GM18511 (cell line): ENCODE measurements at regions not wholly inside any gene's neighbourhood (a gene's known extent, or its start where the extent isn't known, plus 50 kb on each side); places are given as distances from the start of the nearest gene placed in this dataset.
"Not testable (repeated sequence)": the region's sequence is repeated elsewhere in the genome, so short reads cannot be mapped to it uniquely, and the experiment has no call there.

Experiments used
- ATAC-seq: cut with Tn5 transposase; IDR thresholded peaks from one replicate; pipeline ENCODE4 v1.9.1; 2021; ENCODE audit warnings: mild to moderate bottlenecking, moderate library complexity; ENCODE audit not compliant: unreplicated experiment

DNA sequence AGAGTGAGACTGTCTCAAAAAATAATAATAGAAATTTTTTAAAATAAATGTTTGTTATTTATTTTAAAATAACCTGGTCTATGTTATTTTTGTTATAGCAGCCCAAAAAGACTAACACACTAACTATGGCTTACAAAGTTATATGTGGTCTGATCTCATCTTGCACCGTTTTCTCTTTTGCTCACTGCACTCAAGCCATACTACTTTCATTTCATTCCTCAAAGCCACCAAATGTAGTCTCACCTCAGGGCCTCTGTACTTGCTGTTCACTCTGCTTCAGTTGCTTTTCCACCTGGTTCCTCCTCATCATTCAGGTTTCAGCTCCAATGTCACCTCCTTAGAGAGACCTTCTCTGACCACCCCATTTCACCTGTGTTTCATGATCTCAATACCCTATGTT, 55.2 kb upstream of the MDM1 start:
- no peak for ATAC-seq

DNA sequence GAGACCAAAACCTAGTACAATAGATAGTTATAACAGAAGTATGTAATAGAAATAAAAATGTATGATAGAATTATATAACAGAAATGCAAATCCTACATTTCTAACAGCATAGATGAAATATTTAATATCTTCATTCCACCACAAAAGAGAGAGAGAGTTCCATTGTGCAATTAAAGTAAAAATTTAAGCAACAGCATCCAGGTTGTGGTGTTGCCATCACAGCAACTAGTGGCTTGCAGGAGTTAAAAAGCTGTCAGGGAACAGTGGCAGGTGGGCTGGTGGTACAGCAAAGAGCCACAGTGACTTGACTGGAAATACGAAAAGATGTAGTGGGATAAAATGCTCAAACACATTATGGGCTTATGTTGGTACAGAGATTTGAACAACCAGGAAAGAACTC, 57.1 kb upstream of the MDM1 start:
- ATAC-seq = no peak

- ATAC-seq = no peak
These were observed 59.8 kb upstream of the MDM1 start for GRCh38 chr12:68391937-68392336.

- ATAC-seq = no peak
These were observed 60.2 kb upstream of the MDM1 start for GRCh38 chr12:68392376-68392775.

DNA sequence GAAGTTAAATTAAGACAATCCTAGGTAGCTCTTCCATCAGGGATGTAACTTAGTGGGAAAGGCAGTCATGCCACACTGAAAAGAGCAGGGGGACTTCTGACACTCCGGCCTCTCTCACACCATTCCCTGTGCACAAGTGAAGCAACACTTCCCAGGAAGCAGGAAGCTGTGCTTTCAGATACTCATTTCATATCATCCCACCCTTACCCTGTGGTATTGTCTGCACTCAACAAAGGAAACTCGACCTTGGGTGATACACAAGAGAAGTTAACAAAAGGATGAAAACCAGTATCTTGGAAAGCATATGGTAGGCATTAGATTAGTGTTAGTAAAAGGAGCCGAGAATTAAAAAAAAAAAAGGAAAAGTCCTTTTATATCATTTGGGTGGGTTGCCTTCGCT, 61.3 kb upstream of the MDM1 start:
- no peak for ATAC-seq

DNA sequence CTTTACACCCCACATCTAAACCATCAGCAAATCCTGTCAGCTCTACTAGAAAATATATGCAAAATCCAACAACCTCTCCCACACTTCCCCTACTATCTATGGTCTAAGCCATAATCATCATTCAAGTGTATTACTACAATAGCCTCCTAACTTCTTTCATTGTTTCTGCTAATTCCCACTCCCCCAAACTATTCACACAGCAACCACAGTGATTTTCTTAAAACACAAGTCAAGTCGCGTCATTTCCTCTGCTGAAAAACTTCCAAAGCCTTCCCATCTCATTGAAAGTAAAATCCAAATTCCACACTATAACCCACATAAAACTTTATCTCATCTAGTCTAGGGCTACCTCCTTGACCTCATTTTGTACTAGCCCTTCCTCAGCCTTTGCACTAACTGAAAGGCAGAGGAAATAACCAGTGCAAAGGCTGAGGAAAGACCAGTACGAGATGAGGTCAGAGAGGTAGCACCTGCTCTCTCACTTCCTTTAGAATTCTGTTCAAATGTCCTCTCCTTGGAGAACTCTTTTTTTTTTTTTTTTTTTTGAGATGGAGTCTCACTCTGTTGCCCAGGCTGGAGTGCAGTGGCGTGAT, 65.5 kb upstream of the MDM1 start:
- no peak for ATAC-seq

GRCh38 chr12:68398689-68399088, 66.5 kb upstream of the MDM1 start:
- not testable (repeated sequence) for ATAC-seq

DNA sequence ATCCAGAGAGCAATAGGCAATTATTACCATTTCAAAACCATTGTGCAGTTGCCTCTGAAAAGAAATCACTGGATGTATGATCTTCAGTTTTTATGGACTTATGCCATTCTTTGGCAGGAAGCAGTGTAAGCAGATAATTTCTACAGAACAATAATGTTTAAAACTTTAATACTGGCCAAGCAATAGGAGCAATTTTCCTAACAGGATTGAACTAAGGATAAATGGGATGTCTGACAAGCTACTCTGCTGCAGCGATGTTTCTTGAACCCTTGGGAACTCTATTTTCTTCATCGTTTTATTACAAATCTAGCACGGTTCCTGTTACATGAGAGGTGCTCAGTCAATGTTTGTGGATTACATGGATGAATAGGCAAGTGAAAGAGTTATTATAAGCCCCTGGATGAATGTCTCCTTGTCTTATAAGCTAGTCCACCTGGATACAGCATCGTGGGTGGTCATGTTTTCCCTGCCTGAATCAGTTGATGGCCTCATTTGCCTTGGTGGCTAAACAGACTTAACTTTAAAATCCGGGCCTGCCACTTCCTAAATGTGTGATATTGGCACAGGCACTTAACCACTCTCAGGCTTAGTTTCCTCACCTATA, 68.2 kb upstream of the MDM1 start:
- ATAC-seq = no peak

- no peak for ATAC-seq
These were observed 70.3 kb upstream of the MDM1 start for GRCh38 chr12:68402422-68402821.

- no peak for ATAC-seq
These were observed 71.1 kb upstream of the MDM1 start for GRCh38 chr12:68403296-68403695.

- no peak for ATAC-seq
These were observed 71.5 kb upstream of the MDM1 start for GRCh38 chr12:68403711-68404110.

- ATAC-seq = no peak
These were observed 73.2 kb upstream of the MDM1 start for GRCh38 chr12:68405343-68405781.

DNA sequence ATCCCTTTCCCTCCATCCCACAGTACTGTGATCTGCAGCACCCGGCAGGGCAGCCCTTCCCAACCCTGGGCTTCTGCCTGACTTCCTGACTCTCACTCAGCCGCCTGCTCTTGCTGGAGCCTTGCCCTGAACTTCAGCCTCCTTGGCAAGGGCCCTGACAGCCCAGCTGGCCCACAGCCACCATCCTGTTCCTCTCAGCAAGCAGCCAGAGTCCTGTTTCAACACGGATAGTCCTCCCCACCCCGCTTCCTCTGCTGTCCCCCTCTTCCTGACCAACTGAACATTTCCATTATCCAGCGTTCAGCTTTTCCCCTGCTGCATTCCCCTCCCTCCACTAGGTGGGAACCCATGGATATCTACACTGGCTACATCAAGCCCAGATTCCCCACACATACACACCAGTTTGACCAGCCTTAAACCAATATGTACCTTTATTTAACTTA, 74.0 kb upstream of the MDM1 start:
- no peak for ATAC-seq

DNA sequence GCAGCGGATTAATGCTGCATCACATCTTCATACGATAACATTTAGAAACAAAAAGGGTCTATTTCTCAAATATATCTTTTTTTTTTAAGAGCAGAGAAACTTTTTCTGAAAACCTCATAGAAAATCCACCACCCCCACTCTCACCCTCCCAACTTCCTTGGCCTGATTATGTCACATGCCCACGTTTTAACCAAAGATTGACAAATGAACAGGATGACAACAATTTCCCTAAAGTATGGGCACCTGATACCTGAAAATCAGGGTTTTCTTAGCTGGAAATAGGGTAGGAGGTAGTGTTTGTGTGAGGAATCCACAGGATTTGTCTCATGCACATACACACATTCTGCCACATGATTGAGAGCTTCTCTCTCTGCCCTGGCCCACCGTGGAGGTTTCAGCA, 74.7 kb upstream of the MDM1 start:
- ATAC-seq = no peak

DNA sequence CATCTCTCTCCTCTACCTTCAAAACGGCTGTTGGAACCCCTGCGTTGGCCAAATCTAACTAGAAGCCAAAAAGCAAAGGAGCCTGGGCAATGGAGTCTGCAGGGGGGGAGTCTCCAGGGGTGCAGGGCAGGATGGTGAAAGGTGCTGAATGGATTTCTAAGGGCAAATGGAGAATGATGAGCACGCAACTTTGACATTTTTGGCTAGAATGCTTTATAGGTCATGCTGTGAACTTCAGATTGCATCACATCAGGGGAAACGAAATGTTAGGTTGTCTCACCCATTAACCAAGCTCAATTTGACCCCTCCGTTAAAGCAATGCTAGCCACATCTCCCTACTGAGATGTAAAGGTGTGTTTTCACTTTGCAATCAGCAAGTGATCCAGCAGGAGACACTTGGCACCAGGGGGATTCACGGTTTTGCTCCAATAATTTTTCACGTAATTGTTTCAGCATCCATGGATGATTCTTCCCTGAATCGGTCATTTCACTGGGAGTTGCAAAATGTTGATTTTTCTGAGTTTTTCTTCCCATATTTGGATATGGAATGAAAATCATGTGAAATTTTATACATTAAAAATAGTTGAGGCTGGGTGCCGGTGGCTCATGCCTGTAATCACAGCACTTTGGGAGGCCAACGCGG, 78.0 kb upstream of the MDM1 start:
- no peak for ATAC-seq

- ATAC-seq = no peak
These were observed 79.2 kb upstream of the MDM1 start for GRCh38 chr12:68411371-68411770.

DNA sequence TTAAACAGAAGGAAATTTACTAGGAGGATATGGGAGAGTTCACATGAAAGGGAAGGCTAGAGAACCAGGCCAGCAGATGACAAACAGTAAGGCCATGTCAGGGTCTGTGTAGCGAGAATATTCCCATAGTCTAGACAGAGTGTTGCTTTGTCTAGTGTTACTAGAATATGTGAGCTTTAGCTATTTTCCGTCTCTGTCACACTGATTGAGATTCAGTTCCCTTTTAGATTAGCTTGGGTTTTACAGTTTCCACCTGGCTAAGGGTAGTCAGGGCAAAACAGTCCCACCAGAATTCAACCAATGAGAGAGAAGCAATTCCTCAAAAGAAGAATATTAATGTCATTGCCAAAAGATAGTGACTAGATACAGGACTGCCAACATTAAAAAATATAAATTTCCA, 82.8 kb upstream of the MDM1 start:
- peak; percentile 71 for ATAC-seq

DNA sequence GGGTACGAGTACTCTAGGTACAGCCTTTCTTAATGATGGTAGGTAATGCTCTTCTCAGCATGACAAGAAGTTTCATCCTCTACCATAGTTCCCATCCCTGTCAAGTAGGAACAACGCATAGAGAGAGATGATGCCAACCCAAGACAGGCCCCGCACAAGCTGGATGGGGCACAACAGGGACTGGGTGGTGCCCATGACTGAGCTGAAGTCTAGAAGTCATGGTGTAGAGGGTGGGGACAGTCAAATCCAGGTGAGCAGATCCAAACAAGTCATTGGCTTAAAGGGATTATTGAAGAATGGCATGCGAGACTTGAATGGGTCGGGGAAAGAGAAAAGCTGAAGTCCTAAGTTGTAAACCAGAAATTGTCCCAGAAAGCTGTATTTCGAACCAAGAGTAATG, 84.2 kb upstream of the MDM1 start:
- no peak for ATAC-seq

- ATAC-seq = no peak
These were observed 84.7 kb upstream of the MDM1 start for GRCh38 chr12:68416826-68417225.

DNA sequence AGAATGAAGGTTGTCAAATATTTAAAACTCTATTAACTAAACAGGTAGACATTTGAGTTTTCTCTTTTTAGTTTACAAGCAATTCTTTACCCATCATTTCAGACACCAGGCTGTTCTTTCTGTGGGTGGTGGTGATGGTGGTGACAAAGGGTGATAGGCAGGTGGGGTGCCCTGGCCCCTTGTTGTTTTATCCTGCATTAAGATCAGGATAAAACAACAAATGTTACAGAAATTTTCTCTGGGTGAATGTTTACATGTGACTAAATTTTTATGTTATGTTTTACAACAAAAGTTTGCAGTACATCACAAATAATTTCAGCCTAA, 85.9 kb upstream of the MDM1 start:
- ATAC-seq = no peak

- ATAC-seq = no peak
These were observed 88.3 kb upstream of the MDM1 start for GRCh38 chr12:68420225-68421010.

DNA sequence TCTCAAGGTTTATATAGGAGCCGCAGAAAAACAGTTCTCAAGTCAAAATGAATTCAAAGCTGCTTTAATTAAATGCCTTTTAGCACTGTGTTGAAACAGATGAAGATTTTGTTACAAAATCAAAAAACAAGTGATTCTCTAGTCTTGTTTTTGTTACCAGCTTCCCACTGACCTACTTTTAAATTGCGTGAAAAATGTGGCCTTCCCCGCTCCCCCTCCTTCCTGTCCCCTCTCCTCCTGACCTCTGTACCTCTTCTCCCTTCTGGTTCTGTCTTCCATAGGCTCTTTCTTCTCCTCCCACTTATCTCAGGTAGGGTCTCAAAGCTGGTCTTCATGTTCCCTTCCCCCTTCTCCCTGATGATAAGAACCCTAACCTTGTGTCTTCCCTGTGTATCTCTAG, 90.0 kb upstream of the MDM1 start:
- no peak for ATAC-seq
